HG03097 (cell line): ENCODE measurements at regions not wholly inside any gene's neighbourhood (a gene's known extent, or its start where the extent isn't known, plus 50 kb on each side); places are given as distances from the start of the nearest gene placed in this dataset.
"Not testable (repeated sequence)": the region's sequence is repeated elsewhere in the genome, so short reads cannot be mapped to it uniquely, and the experiment has no call there.

ENCODE experiments used
- ATAC-seq: cut with Tn5 transposase; IDR thresholded peaks from one replicate; pipeline ENCODE4 v1.9.1; 2021; ENCODE audit not compliant: unreplicated experiment, low FRiP score

DNA sequence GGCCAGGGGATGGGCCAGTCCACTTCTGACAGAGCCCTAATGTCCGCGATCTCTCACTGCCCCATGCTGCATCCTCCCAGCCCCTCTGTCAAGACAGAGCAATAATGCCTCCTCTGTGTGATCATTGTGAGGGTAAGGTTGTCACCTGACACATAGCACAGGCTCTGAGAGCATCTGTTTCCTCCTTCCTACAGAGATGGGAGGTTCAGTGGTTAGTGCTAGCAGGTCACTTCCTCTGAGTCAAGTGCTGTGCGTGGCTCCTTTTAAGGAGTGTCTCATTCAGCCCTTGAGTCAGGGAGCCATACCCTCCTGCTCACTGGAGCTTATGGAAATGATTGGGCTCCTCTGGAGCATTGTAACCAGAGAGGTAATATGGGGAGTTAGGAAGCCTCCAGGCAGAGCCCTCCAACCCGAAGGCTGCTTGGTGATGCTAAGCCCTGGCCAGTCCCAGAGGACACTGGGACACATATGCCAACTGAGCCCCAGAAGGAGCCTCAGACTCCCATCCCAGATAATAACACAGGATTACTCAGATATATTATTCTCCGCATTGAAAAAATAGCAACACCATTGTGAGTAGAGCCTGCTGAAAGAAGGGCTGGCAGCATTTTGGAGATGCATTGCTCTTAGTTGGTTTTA lies 189.0 kb downstream of the GALNT1 start:
- no peak for ATAC-seq

DNA sequence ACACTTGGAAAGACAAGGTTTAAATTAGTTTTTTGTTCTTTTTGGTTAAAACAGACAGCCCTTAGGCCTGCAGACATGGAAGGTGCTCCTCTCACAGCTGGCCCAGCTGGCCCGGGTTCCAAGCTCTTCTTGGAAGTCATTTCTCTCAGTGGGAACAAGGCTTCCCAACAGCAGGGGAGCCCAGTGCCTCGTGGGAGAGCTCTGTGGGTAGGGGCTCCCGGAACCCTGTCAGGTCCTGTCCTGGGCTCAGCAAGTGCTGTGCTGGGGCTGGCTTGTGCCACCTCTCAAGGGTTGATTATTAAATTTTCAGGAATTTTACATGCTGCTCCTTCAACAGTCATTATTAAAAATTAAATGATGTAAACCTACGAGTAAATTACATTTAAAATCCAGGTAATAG lies 189.6 kb downstream of the GALNT1 start:
- no peak for ATAC-seq

DNA sequence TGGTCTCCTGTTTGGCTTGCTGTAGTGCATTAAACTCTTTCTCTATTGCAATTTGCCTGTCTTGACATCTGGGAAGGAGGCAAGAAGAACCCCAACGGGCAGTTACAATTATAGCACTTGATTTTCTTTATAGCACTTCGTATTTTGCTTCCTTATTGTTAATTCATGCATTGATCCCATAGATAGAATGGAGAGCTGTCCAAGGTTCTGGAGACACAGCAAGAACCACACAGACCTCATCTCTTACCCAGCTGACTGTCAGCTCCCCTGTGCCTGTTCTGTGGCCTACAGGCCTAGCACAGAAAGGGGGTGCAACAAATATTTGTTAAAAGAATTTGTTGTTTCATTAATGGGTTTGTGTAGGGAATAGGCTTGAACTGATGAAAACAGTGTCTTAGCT lies 194.3 kb downstream of the GALNT1 start:
- no peak for ATAC-seq

DNA sequence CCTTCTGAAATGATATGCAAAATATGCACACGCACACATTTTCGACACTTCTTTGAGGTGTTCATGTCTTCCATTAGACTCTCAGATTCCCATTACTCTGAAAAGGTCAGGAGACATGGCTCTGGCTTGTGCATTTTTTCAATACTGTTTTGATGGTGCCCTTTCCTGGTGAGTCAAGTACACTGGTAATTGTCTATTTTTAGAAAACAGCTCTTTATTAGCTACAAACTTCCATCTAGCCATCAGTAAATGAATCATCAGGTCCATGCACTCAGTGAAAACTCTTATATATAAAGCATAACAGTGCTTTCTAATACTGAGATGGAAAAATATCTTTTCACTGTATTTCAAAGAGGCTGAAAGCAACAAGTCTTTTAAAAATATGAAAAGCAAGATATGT lies 194.9 kb downstream of the GALNT1 start:
- ATAC-seq: no peak

DNA sequence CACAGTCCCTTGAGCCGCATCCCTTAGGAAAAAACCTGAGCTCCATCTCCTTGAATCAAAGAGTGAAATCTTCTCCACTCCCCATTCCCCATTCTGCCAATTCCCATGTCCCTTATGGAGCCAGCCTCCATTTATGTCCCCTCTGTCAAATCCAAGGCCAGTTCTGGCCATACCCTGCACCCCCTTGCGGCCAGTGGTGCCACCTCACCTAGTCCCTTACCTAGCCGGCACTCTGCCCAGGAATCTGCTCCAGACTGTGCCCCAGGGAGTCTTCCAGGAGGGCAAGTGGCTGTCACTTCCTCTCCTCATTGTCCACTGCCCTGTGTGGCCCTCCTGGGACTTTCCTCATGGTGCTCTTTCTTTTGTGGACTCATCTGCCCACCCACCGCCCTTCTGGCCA lies 195.4 kb upstream of the RMP24 start:
- no peak for ATAC-seq

GRCh38 chr18:35778850-35779627 lies 193.4 kb upstream of the RMP24 start:
- ATAC-seq: no peak

GRCh38 chr18:35780937-35781336 lies 191.5 kb upstream of the RMP24 start:
- ATAC-seq: no peak

GRCh38 chr18:35782926-35783325 lies 189.6 kb upstream of the RMP24 start:
- ATAC-seq: no peak

DNA sequence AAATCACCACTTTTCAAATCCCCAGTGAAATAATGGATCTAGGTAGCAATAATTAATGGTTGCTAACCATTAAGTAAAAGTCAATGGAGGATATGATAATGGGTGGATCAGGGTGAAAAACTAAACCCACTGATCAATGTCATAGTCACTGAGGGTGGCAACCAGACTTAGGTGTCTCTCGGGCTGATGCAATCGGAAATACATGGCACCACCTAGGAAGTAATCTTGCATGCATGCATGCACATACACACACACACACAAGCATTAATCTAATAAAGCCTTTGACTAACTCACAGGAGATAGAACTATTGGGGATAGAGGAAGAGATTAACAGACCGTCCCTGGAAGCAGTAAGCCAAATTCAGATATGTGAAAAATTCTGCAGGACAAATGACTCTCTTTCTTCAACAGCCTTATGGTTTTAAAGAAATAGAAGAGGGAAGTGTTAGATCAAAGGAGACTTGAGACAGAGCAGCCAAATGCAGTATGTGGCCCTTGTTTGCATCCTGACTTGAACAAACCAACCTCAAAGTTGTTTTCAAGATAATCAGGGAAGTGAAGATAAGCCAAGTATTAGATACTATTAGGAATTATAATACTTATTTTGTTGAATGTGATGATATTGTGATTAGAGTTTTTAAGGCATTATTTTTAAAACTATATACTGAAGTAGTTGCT lies 186.0 kb upstream of the RMP24 start:
- no peak for ATAC-seq

DNA sequence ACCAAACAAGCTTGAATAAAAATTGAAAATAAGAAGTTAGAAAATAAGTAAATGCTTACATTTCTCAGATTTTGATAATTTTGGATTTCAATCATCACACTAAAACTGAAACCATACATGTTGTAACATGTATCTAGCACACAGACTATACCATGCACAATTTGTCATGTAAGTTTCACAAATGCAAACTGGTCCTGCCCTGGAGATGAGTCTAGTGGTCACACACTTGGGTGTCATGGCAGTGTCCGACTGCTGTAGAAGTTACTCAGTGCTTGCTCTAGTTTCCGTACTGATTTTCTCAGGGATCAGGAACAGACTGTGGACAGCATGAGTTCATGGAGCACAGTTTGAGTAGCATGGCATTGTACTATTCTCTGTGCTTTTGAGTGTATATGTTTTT lies 182.9 kb upstream of the RMP24 start:
- no peak for ATAC-seq

DNA sequence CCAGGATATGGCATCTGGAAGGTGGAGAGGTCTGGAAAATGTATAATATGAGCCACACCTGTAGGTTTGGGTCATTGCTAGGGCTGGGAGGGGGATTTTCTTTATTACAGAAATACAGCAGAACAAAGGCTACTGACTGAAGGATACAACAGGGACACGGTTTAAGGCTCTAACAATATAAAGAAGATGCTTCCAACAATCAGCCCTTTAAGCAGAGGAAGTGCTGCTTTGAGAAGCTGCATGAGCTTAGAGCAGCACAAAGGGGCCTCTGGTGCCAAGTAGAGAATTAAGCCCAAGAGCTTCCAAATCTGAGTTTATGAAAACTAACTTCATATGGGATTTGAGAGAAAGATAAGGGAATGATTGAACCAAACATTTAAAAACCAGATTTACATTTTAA lies 174.5 kb upstream of the RMP24 start:
- ATAC-seq: no peak

DNA sequence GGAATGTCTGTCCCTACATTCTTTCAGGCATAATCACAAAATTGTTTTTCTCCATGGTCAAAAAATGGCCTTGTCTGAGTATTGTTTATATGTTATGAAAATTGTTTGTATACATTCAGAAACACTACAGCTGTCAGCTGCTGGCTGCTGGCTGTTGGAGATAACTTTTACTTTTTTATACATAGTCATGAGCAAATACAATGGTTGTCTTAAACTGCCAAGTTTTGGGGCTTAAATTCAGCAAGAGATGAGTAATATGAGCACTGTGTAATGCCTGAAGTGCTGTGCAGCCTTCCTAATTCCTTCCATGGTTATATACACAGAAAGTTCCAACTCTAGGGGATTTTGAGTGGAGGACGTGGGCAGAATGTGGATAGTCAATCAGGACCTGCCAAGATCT lies 168.9 kb upstream of the RMP24 start:
- ATAC-seq: no peak

- no peak for ATAC-seq
These were observed 168.1 kb upstream of the RMP24 start for GRCh38 chr18:35804377-35804776.

- no peak for ATAC-seq
These were observed 164.6 kb upstream of the RMP24 start for GRCh38 chr18:35807811-35808335.

GRCh38 chr18:35808796-35809195 lies 163.7 kb upstream of the RMP24 start:
- no peak for ATAC-seq

- no peak for ATAC-seq
These were observed 162.0 kb upstream of the RMP24 start for GRCh38 chr18:35810520-35810919.

GRCh38 chr18:35811896-35812295 lies 160.6 kb upstream of the RMP24 start:
- ATAC-seq: no peak

GRCh38 chr18:35815011-35815410 lies 157.5 kb upstream of the RMP24 start:
- not testable (repeated sequence) for ATAC-seq

- no peak for ATAC-seq
These were observed 156.5 kb upstream of the RMP24 start for GRCh38 chr18:35816003-35816402.

DNA sequence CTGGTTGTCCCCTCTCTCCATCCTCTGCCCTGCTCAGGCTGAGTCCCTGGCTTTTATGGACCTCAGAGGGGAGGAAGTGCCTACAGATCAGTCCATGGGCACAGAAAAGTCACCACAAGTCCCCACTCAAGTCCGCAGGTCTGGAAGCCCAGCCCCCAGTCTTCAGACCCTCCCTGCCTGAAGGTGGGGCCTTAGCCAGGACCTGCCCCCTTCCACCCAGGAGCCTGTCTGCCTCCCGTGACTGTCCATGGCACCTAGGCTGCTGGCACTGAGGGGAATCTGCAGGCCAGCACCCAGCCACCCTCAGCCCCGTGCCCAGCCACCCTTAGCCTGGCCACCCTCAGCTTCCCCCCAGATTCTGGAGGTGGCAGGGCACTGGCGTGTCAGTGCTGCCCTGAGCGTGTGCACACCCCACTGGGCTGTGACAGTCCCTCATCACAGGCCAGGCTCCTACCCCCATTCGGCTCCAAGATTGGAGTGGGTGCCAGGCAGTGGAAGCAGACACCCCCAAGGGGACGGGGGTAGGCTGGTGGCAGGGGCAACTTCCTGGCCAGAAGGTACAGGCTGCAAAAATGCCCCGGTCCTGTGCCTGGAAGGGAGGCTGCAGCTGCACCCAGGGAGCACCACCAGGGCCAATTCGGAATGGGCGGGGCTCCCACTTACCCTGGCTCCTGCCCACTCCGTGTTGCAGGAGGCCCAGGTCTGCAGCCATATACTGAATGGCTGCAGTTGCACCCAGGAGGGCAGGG lies 154.7 kb upstream of the RMP24 start:
- ATAC-seq: no peak

- ATAC-seq: no peak
These were observed 154.2 kb upstream of the RMP24 start for GRCh38 chr18:35818353-35818667.
